C4-2B (cell line): ENCODE measurements at regions not wholly inside any gene's neighbourhood (a gene's known extent, or its start where the extent isn't known, plus 50 kb on each side); places are given as distances from the start of the nearest gene placed in this dataset.
A peak's percentile ranks its signal among the peaks of the same experiment; 100 is the strongest.

Experiments used
- H3K27ac ChIP-seq: fragments of 450-650 bp; 2 replicates; pipeline ENCODE4 v1.5.1; 2017
- ZFX ChIP-seq: fragments of 450-650 bp; IDR thresholded peaks from 2 replicates; pipeline ENCODE4 v1.6.1; 2017
- TF ChIP-seq, protein P1 (sequence below): fragments of 450-650 bp; conservative IDR thresholded peaks from 2 replicates; pipeline ENCODE4 v1.5.1; 2017; ENCODE audit warnings: mild to moderate bottlenecking

DNA sequence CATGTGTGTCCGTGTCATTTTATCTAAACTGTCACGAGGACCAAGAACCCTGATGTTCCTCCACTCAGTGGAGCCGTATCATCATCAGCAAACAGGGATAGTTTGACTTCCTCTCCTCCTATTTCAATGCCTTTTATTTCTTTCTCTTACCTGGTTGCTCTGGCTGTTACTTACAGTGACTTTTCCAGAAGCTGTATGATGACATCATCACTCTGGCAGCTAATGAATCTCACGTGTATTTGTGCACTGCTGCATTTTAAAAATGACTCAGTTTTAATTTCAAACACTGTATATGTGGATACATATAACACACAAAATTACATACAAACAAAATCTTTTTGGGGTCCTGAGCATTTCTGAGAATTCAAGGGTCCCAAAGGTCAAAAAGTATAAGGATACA lies 481.4 kb downstream of the CDH2 start:
- TF ChIP-seq, protein P1, sequence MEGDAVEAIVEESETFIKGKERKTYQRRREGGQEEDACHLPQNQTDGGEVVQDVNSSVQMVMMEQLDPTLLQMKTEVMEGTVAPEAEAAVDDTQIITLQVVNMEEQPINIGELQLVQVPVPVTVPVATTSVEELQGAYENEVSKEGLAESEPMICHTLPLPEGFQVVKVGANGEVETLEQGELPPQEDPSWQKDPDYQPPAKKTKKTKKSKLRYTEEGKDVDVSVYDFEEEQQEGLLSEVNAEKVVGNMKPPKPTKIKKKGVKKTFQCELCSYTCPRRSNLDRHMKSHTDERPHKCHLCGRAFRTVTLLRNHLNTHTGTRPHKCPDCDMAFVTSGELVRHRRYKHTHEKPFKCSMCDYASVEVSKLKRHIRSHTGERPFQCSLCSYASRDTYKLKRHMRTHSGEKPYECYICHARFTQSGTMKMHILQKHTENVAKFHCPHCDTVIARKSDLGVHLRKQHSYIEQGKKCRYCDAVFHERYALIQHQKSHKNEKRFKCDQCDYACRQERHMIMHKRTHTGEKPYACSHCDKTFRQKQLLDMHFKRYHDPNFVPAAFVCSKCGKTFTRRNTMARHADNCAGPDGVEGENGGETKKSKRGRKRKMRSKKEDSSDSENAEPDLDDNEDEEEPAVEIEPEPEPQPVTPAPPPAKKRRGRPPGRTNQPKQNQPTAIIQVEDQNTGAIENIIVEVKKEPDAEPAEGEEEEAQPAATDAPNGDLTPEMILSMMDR = no peak
- no peak for TF ChIP-seq ZFX
- H3K27ac ChIP-seq = no peak overlapping the region

DNA sequence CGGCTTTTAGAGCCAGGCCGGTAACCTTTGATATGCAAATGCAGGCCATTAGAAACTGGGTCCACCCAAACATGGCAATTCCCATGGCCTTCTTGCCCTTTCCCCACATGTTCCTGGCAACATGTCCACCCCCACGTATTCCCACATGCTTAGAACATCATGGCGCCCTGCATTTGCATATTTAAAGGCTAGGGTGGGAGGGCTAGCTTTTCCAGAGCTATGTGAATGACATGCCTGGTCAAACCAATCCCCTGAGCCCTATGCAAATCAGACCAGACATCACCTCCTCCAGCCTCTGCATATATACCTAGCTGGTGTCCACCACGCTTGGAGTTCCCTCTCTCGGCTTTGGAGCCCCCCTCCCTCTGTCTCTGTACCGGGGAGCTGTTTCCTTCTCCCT lies 481.9 kb downstream of the CDH2 start:
- H3K27ac ChIP-seq = no peak overlapping the region
- TF ChIP-seq ZFX = no peak
- TF ChIP-seq, protein P1 = no peak

DNA sequence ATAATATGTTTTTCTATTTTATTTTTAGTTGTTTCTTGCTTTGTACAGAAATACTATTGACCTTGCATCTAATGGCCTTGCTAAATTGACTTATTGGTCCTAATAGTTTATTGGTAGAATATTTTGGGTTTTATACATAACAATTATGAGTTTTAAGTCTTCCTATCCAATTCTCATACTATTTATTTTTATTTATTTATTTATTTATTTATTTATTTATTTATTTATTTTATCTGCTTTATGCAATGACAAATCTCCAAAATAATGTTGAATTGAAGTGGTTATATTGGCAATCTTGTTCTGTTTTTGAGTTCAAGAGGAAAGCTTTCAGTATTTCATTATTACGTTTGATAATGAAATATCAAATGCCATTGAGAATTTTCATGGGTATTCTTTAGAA lies 488.3 kb downstream of the CDH2 start:
- TF ChIP-seq, protein P1 = no peak
- TF ChIP-seq ZFX = no peak
- no peak overlapping the region for H3K27ac ChIP-seq

DNA sequence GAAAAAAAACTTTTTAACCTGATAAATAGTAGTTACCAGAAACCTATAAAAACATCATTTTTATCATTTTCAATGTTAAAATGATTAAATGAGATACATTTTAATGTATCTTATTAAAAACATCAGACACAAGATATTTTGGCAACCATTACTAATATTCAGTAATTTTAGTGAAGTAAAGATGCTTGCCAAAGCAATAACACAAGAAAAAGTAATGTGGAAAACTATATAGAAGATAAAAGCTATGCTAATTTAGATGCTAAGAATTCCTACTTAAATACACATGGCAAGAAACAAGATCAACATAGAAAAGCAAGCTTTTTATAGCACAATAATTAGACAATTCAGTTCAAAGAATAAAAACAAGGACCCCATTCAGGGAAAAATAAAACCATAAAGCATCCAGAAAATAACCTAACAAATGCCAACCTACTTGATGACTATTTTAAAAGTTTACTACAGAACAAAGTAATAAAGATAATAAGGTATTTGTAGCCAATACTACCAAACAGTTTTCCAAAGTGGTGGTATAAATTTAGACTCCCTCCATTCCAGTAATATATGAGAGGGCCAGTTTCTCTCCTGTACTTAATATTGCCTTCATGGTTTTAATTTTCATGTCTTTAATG lies 489.5 kb downstream of the CDH2 start:
- TF ChIP-seq ZFX = no peak
- TF ChIP-seq, protein P1 = no peak
- H3K27ac ChIP-seq = no peak overlapping the region

DNA sequence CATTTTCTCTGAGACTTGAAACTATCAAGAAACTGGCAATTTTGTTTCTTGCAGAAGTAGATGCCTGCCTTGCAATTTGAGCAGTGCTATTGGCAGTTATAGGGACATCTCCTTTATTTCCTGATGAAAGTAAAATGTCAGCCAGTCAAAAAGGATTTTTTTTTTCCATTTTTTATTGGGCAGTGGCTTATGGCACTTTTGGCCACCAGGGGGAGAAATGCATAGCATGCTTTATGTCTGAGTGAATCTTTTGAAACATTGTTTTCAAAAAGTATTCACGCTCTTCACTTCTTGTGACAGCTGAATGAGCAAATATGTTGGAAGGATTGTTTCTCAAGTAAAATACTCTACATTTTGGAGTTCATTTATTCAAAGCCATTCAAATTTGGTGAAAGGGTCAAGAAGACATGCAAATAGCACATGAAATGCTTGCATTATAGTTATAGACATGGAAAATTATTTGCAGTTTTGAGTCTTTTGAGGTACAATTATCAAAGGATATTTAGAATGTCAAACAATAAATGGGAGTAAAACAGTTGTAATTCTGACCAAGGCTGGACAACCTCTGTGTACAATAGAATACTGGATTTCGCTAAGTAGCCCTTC lies 491.0 kb downstream of the CDH2 start:
- H3K27ac ChIP-seq = no peak overlapping the region
- TF ChIP-seq, protein P1 = peak; percentile 70
- TF ChIP-seq ZFX = no peak

DNA sequence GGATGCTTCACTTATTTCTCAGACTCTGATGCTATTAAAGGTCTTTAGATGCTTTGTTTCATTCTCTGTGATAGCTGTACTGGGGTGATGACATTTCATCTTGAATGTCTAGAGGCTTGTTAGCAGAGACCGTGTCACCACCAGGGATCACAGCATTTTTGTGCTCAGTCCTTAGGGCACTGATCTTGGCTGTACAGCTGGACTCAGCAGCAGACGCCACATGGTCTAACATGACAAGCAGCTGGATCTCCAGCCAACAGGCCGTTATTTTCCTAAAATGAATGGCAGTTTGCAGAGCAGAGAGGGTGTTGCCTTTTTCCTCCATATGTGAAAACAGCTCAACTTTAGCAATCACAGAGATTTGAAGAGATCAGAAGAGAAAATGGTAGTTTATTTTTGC lies 491.8 kb downstream of the CDH2 start:
- no peak overlapping the region for H3K27ac ChIP-seq
- no peak for TF ChIP-seq ZFX
- TF ChIP-seq, protein P1 = no peak

DNA sequence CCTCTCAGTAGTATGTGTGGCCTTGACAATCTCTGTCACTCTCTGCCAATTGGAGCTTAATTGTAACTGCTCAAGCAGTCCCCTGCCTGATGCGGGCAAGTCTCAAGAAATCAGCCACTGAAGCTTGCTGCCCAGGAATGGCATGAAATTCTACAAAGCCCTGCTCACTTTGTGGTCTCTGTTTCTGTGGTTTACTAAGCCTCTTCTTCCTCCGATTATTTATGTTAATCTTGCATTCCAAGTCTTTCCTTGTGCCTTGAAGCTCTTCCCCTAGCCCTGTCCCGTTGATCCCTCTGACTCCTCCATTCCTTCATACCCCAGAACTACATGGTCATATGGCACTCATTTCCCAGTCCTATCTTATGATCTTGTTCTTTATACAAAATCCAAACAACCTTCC lies 489.3 kb upstream of the CHST9 start:
- H3K27ac ChIP-seq = no peak overlapping the region
- TF ChIP-seq ZFX = no peak
- TF ChIP-seq, protein P1 = no peak
